Neuronal stem cell (in vitro differentiated cells): ENCODE measurements at regions not wholly inside any gene's neighbourhood (a gene's known extent, or its start where the extent isn't known, plus 50 kb on each side); places are given as distances from the start of the nearest gene placed in this dataset.

Experiments used
- DNase-seq: peaks from one replicate; pipeline ENCODE4 v3.0.0-alpha.2; 2013; ENCODE audit warnings: low spot score
- H2AFZ ChIP-seq: one replicate; pipeline ENCODE4 v1.6.1; 2013; ENCODE audit warnings: mild to moderate bottlenecking, low read length, inconsistent platforms
- H2AK5ac ChIP-seq: 2 replicates; pipeline ENCODE4 v1.6.1; 2013; ENCODE audit warnings: low read depth, mild to moderate bottlenecking, inconsistent platforms, low read length, moderate library complexity, mixed read lengths
- H2BK120ac ChIP-seq: 2 replicates; pipeline ENCODE4 v1.6.1; 2013; ENCODE audit warnings: low read depth, mild to moderate bottlenecking, inconsistent platforms, low read length, moderate library complexity, mixed read lengths
- H2BK12ac ChIP-seq: one replicate; pipeline ENCODE4 v1.6.1; 2013; ENCODE audit warnings: low read length, inconsistent platforms
- H2BK15ac ChIP-seq: 2 replicates; pipeline ENCODE4 v1.6.1; 2013; ENCODE audit warnings: mild to moderate bottlenecking, low read length, inconsistent platforms, mixed read lengths
- H2BK5ac ChIP-seq: one replicate; pipeline ENCODE4 v1.6.1; 2013; ENCODE audit warnings: inconsistent platforms, mild to moderate bottlenecking, low read length, moderate library complexity
- H3K14ac ChIP-seq: one replicate; pipeline ENCODE4 v1.6.1; 2013; ENCODE audit warnings: low read length, inconsistent platforms
- H3K18ac ChIP-seq: 2 replicates; pipeline ENCODE4 v1.6.1; 2013; ENCODE audit warnings: low read length, inconsistent platforms
- H3K23ac ChIP-seq: 2 replicates; pipeline ENCODE4 v1.6.1; 2013; ENCODE audit warnings: low read depth, mild to moderate bottlenecking, mixed read lengths, low read length, inconsistent platforms; ENCODE audit not compliant: poor library complexity
- H3K27ac ChIP-seq: replicated peaks from 3 replicates; pipeline ENCODE4 v1.5.1; 2013; ENCODE audit warnings: low read length, inconsistent platforms
- H3K27me3 ChIP-seq, 3 experiments: 2 replicates each; pipeline ENCODE4 v1.6.1; 2013; ENCODE audit warnings: low read length in 3 of 3, mild to moderate bottlenecking in 2 of 3, inconsistent platforms in 1 of 3, low read depth in 1 of 3, mixed read lengths in 1 of 3, moderate library complexity in 1 of 3; ENCODE audit not compliant: control insufficient read depth in 3 of 3, insufficient read depth in 3 of 3
- H3K36me3 ChIP-seq, 2 donors: replicated peaks in 1 of 2; 2 replicates each; pipeline ENCODE4 v1.6.1; 2013; ENCODE audit warnings: low read length in 2 of 2; ENCODE audit not compliant: control insufficient read depth in 2 of 2, insufficient read depth in 2 of 2
- H3K4ac ChIP-seq: 2 replicates; pipeline ENCODE4 v1.6.1; 2013; ENCODE audit warnings: inconsistent platforms, mild to moderate bottlenecking, low read length, moderate library complexity
- H3K4me1 ChIP-seq, 2 donors: 1 replicate in 1 of 2; 2 replicates in 1 of 2; pipeline ENCODE4 v1.6.1; 2013; ENCODE audit warnings: low read length in 2 of 2, low read depth in 1 of 2; ENCODE audit not compliant: control insufficient read depth in 2 of 2, insufficient read depth in 1 of 2
- H3K4me2 ChIP-seq: one replicate; pipeline ENCODE4 v1.6.1; 2013; ENCODE audit warnings: mild to moderate bottlenecking, low read length, inconsistent platforms; ENCODE audit not compliant: insufficient read depth, poor library complexity, severe bottlenecking
- H3K4me3 ChIP-seq, 2 donors: 2 replicates each; pipeline ENCODE4 v1.5.1; 2013; ENCODE audit warnings: low read length in 2 of 2, mild to moderate bottlenecking in 2 of 2, inconsistent platforms in 1 of 2, moderate library complexity in 1 of 2
- H3K79me1 ChIP-seq: one replicate; pipeline ENCODE4 v1.6.1; 2013; ENCODE audit warnings: low read depth, mild to moderate bottlenecking, inconsistent platforms, low read length, moderate library complexity
- H3K9ac ChIP-seq: one replicate; pipeline ENCODE4 v1.6.1; 2013; ENCODE audit warnings: mild to moderate bottlenecking, low read depth, low read length, inconsistent platforms; ENCODE audit not compliant: poor library complexity
- H3K9me3 ChIP-seq, 2 donors: replicated peaks in 1 of 2; 2 replicates each; pipeline versions ENCODE3 to v1.6.1; 2013; ENCODE audit warnings: low read length in 2 of 2, mild to moderate bottlenecking in 2 of 2, inconsistent platforms in 1 of 2, low read depth in 1 of 2, mixed read lengths in 1 of 2, moderate library complexity in 1 of 2; ENCODE audit not compliant: control insufficient read depth in 2 of 2, insufficient read depth in 1 of 2
- H4K8ac ChIP-seq: one replicate; pipeline ENCODE4 v1.6.1; 2013; ENCODE audit warnings: low read depth, mild to moderate bottlenecking, inconsistent platforms, low read length, moderate library complexity
- H4K91ac ChIP-seq: one replicate; pipeline ENCODE4 v1.6.1; 2013; ENCODE audit warnings: low read length, low read depth, mild to moderate bottlenecking, inconsistent platforms; ENCODE audit not compliant: poor library complexity
- WGBS, 2 donors: extraction: QIAGEN DNeasy Blood & Tissue Kit; methylation state at CpG; one replicate each; pipeline ENCODE4 v1.1.7; 2013; ENCODE audit warnings: missing lambda C conversion rate in 2 of 2, mixed read lengths in 1 of 2; ENCODE audit not compliant: insufficient read length in 2 of 2, insufficient replicate concordance in 1 of 2; ENCODE audit errors: extremely low coverage in 2 of 2; 5-methylcytosine and 5-hydroxymethylcytosine counted together

GRCh38 chr5:60402161-60402785 lies 297.7 kb downstream of the DEPDC1B start:
- no CpG with 5 or more reads among the region's 8 CpGs for WGBS, 2 donors
- Histone ChIP-seq H2BK5ac (no peak overlapping the region), H3K4me3 (no peak overlapping the region), H3K27ac (no peak overlapping the region), H2AFZ (no peak overlapping the region), H3K36me3 (no peaks in the 10 kb centered on the region), H3K27me3 (no peaks in the 10 kb centered on the region), H3K4me2 (no peak overlapping the region), H3K23ac (no peak overlapping the region), H3K4me1 (no peaks in the 10 kb centered on the region), H2BK15ac (no peak overlapping the region), H2BK120ac (no peak overlapping the region), H3K9ac (no peak overlapping the region), H3K4ac (no peak overlapping the region), H3K9me3 (no peaks in the 10 kb centered on the region), H4K8ac (no peak overlapping the region), H2AK5ac (no peak overlapping the region), H3K18ac (no peak overlapping the region), H3K14ac (no peak overlapping the region), H3K79me1 (no peaks in the 10 kb centered on the region), H4K91ac (no peak overlapping the region), H2BK12ac (no peak overlapping the region)
- DNase-seq = no peak

GRCh38 chr5:60401526-60401925 lies 298.4 kb downstream of the DEPDC1B start:
- Histone ChIP-seq H3K4me3 (no peak overlapping the region), H2BK12ac (no peak overlapping the region), H3K36me3 (no peaks in the 10 kb centered on the region)

DNA sequence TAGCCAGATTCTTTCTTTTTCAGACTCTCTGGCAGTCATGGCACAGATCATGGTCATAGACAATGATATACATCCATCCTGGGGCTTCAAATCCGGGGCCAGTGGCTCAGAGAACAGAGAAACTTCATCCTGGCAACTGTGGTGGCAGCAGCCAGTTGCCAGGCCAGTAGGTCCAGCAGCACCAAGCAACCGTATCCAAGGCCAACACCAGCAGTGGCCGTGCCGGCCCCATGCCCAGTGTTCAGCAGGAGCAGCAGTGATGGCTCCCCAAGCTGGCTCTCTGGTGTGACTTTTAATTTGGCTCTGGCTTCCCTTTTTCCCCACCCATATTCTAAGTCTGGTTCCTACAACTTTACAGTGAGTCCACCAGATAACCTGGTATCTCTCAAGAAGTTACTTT lies 300.5 kb downstream of the DEPDC1B start:
- no peak overlapping the region for H3K4me2 ChIP-seq
- no peak overlapping the region for H4K91ac ChIP-seq
- H3K23ac ChIP-seq = no peak overlapping the region
- no peaks in the 10 kb centered on the region for H3K36me3 ChIP-seq
- H2BK12ac ChIP-seq = no peak overlapping the region
- H3K4me3 ChIP-seq = no peak overlapping the region
- no peak overlapping the region for H3K14ac ChIP-seq
- no CpG with 5 or more reads among the region's 4 CpGs for WGBS, 2 donors
- no peak overlapping the region for H3K27ac ChIP-seq
- no peaks in the 10 kb centered on the region for H3K79me1 ChIP-seq
- no peaks in the 10 kb centered on the region for H3K9me3 ChIP-seq
- no peak overlapping the region for H2AK5ac ChIP-seq
- H3K18ac ChIP-seq = no peak overlapping the region
- no peaks in the 10 kb centered on the region for H3K27me3 ChIP-seq
- no peak overlapping the region for H4K8ac ChIP-seq
- H2BK5ac ChIP-seq = no peak overlapping the region
- H3K4me1 ChIP-seq = no peaks in the 10 kb centered on the region
- no peak overlapping the region for H2AFZ ChIP-seq
- no peak overlapping the region for H2BK15ac ChIP-seq
- H2BK120ac ChIP-seq = no peak overlapping the region
- no peak overlapping the region for H3K9ac ChIP-seq
- DNase-seq = no peak
- H3K4ac ChIP-seq = no peak overlapping the region

More at GRCh38 chr5:60401526-60401925, 298.4 kb downstream of the DEPDC1B start:
- H3K23ac ChIP-seq = no peak overlapping the region
- no peak overlapping the region for H3K4ac ChIP-seq
- H3K18ac ChIP-seq = no peak overlapping the region
- no peak overlapping the region for H3K4me2 ChIP-seq
- H4K91ac ChIP-seq = no peak overlapping the region
- no CpG with 5 or more reads among the region's 7 CpGs for WGBS, 2 donors
- H2BK15ac ChIP-seq = no peak overlapping the region
- H3K27me3 ChIP-seq = no peaks in the 10 kb centered on the region
- no peak overlapping the region for H4K8ac ChIP-seq
- no peak overlapping the region for H2AK5ac ChIP-seq
- no peaks in the 10 kb centered on the region for H3K9me3 ChIP-seq
- no peak overlapping the region for H3K27ac ChIP-seq
- no peak overlapping the region for H2AFZ ChIP-seq
- no peak overlapping the region for H3K9ac ChIP-seq
- no peaks in the 10 kb centered on the region for H3K4me1 ChIP-seq
- H2BK120ac ChIP-seq = no peak overlapping the region
- no peaks in the 10 kb centered on the region for H3K79me1 ChIP-seq
- no peak for DNase-seq
- H3K14ac ChIP-seq = no peak overlapping the region
- no peak overlapping the region for H2BK5ac ChIP-seq

- Histone ChIP-seq H3K27me3 (no peaks in the 10 kb centered on the region), H3K4me2 (no peak overlapping the region), H2AK5ac (no peak overlapping the region), H3K4ac (no peak overlapping the region), H3K14ac (no peak overlapping the region), H4K91ac (no peak overlapping the region), H4K8ac (no peak overlapping the region), H3K9me3 (no peaks in the 10 kb centered on the region), H2BK15ac (no peak overlapping the region), H3K18ac (no peak overlapping the region), H2BK120ac (no peak overlapping the region), H2BK12ac (no peak overlapping the region), H3K23ac (no peak overlapping the region), H3K27ac (no peak overlapping the region), H3K4me1 (no peaks in the 10 kb centered on the region), H3K36me3 (no peaks in the 10 kb centered on the region), H3K9ac (no peak overlapping the region), H3K4me3 (no peak overlapping the region), H2BK5ac (no peak overlapping the region), H3K79me1 (no peaks in the 10 kb centered on the region), H2AFZ (no peak overlapping the region)
- no CpG with 5 or more reads among the region's 5 CpGs for WGBS, 2 donors
- DNase-seq = no peak
Observed at GRCh38 chr5:60395712-60396329, 304.1 kb downstream of the DEPDC1B start.
